GM21786 (cell line): ENCODE measurements at regions not wholly inside any gene's neighbourhood (a gene's known extent, or its start where the extent isn't known, plus 50 kb on each side); places are given as distances from the start of the nearest gene placed in this dataset.
A peak's percentile ranks its signal among the peaks of the same experiment; 100 is the strongest.

Experiments used
- ATAC-seq: cut with Tn5 transposase; IDR thresholded peaks from one replicate; pipeline ENCODE4 v1.9.1; 2021; ENCODE audit not compliant: unreplicated experiment

DNA sequence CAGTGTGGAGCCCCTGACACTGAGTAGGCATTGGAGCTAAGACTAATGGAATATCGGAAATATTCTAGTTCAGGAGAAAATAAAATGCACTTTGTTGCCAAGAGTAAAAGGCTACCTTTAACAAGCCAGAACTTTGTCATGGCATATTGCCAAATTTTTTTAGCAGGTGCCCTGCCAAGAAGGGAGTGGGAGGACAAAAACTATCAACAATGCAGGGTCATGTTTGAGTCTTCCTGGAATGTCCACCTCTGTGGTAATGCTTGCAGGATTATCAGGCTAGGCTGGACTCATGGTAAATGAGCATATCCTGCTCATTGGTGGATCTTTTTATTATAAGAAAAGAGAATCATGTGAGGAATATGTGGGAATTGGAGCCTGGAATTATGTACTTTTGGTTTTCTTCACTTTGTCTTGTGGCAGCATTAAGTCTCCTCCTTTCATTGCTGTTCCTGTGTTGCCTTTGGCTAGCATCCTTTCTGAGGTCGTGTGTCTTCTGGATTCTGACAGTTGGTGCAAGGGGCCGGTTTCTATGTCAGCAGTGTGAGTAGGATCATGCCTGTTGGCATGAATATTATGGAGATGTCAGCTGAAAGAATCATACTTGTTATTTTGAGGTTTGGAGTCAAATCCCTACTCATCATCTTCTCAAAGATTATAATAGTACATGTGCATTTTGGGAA lies 122.9 kb upstream of the SPRY2 start:
- no peak for ATAC-seq

GRCh38 chr13:80462567-80462966 lies 121.6 kb upstream of the SPRY2 start:
- no peak for ATAC-seq

DNA sequence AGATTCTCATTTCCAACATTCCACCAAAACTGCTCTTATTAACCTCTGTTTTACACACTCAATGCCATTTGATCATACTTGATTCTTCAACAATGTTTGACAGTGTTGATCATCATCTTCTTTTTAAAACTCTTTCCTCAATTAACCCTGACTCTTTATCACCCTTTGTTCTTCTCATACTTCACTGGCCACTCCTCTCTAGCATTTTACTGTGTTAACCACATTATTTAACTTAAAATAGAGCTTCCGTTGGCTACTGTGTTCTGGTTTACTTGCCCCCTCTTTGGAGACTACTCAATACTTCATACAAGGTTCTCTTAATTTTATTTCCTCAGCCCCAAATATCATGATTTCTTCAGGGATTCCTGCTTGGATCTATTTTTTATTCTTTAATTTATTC lies 121.1 kb upstream of the SPRY2 start:
- ATAC-seq = no peak

DNA sequence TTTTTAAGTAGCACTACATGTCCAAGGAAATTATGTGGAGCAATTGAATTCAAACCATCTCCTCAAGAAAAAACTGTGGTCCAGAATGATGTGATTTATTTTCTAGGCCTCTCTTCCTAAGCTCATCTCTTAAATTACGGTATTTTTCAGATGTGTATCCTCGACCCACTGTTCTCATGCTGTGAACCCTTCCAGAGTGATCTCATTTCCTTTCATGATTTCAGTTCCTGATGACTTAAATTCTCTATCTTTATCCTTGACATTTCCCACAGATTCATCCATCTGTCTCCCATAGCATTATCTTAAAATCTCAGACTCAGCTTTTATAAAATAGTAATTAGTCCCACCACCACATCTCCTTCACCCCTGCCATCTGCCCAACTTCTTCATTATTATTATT lies 117.6 kb upstream of the SPRY2 start:
- no peak for ATAC-seq

GRCh38 chr13:80454245-80454644 lies 113.3 kb upstream of the SPRY2 start:
- peak; percentile 90 for ATAC-seq

DNA sequence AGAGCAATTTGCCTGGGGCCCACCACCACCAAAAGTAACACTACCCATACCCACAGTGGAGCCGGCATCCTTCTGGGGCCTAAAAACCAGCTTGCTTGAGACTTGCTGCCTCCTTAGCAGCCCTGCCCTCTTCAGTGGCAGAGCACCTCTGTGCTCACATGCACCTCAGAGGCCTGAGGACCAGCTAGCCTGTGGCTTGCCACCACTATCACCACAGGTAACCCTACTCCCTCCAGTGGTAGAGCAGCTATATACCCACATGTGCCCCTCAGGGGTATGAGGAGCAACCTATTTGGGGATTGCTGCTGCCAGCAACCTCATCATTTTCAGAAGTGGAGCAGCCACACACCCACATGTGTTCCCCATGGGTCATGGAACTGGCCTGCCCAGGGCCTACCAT lies 111.4 kb upstream of the SPRY2 start:
- no peak for ATAC-seq

DNA sequence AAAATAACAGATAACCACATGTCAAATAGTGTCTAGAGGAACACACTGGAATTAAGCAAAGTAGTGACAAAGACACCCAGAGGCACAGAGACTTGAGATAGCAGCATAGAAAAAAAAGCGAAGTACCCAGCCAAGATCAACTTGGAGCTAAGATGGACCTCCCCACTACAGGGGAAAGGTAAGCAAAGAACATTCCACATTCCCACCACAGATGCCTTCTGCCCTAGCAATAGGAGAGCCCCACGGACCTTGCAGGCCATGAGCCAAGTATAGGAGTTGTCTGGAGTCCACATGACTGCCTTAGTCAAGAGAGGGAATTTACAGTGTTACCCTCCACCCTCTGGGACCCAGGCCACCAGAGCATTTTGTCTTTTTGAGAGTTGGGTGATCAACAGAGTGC lies 110.7 kb upstream of the SPRY2 start:
- no peak for ATAC-seq

GRCh38 chr13:80450386-80450785 lies 109.5 kb upstream of the SPRY2 start:
- no peak for ATAC-seq

DNA sequence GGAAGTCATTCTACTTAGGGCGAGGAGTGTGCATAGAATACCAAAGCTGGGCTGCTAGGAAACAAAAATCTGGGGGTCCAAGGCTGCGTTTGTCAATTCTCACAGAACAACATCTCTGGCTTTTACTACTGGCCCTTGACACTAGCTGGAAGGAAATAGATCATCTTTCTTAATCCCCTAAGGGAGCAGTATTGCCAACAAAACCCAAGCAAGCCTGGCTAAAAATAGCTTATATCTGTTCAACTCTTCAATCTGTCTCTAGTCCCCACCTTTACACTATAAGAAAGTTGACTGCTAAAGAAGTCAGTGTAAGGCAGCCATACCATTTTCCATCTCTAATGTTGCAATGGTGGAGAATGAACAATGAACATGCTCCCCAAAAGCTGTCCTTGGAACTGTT lies 107.8 kb upstream of the SPRY2 start:
- no peak for ATAC-seq

GRCh38 chr13:80447747-80448146 lies 106.8 kb upstream of the SPRY2 start:
- ATAC-seq = peak; percentile 33

GRCh38 chr13:80444240-80445015 lies 103.5 kb upstream of the SPRY2 start:
- no peak for ATAC-seq

DNA sequence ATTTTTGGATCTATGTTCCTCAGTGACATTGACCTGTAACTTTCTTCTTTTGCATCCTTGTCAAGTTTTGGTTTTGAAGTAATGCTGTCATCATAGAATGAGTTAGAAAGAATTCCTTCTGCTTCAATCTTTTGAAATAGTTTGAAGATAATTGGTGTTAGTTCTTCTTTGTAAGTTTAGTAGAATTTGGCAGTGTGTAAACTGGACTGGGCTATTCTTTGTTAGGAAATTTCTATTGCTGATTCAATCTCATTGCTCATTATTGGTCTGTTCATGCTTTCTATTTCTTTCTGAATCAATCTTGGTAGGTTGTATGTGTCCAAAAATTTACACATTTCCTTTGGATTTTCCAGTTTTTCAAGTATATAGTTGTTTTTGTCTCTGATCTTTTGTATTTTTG lies 101.7 kb upstream of the SPRY2 start:
- ATAC-seq = no peak

DNA sequence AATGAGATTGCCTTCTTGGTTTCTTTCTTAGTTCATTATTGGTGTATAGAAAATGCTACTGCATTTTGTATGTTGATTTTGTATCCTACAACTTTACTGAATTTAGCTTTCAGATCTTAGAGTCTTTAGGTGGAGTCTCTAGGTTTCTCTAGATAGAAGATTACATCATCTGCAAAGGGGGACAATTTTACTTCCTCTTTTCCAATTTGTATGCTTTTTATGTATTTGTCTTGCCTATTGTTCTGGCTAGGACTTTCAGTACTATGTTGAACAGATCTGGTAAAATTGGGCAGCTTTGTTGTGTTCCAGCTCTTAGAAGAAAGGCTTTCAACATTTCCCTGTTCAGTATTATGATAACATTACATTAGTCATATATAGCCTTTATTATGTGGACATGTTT lies 101.0 kb upstream of the SPRY2 start:
- peak; percentile 76 for ATAC-seq

- no peak for ATAC-seq
These were observed 97.6 kb upstream of the SPRY2 start for GRCh38 chr13:80438521-80438920.

DNA sequence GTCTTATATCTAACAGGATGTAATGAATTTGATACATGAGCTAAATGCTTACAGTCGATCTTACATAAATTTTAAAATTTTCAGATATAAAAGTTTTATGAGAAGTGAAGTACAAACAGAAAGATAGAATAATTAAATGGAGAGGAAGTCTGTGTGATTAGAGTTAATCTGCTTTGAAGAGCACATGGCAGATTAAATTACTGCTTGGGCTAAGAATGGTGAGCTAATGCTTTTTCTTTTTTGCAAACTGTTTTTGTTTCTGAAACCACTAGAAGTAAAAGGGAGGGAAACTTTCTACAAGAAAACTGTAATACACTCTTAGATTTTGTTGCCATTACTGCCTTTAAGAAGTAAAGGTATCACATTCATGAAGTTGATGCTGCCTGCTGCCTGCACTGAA lies 96.3 kb upstream of the SPRY2 start:
- ATAC-seq = no peak

- ATAC-seq = no peak
These were observed 95.7 kb upstream of the SPRY2 start for GRCh38 chr13:80436571-80437169.

GRCh38 chr13:80430561-80430960 lies 89.6 kb upstream of the SPRY2 start:
- ATAC-seq = no peak

GRCh38 chr13:80428349-80429096 lies 87.6 kb upstream of the SPRY2 start:
- no peak for ATAC-seq

GRCh38 chr13:80419416-80419815 lies 78.5 kb upstream of the SPRY2 start:
- ATAC-seq = no peak

DNA sequence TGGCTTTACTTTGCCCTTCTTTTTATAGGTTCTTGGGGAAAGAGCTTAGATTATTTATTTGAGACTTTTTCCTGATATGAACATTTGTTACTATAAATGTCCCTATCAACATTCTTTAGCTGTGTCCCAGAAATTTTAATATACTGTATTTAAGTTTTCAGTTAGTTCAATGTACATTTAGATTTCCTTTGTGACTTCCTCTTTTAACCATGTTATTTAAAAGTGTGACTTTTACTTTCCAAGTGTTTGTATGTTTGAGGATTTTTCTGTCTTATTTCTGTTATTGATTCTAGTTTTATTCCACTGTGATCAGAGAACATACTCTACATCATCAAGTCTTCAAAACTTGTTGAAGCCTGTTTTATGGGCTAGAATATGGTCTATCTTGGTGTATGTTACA lies 72.7 kb upstream of the SPRY2 start:
- no peak for ATAC-seq

DNA sequence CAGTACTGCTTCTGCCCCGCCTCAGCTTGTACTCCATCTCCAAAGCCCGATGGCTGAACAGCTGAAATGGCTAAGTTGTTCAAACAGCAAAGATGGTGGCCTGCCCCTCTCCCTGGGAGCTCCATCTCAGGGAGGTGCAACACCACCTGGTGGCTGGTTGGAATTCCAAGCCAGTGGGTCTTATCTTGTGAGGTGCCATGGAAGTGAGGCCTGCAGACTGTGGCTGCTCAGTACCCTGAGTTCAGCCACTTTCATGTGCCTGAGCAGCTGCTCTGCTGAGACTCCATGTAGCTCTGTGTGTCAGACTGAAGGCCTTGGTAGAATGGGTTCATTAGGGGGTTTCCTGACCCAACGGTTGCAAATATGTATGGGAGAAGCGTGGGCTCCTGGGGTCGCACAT lies 67.3 kb upstream of the SPRY2 start:
- no peak for ATAC-seq
